AG09319 (cell line): ENCODE measurements at regions not wholly inside any gene's neighbourhood (a gene's known extent, or its start where the extent isn't known, plus 50 kb on each side); places are given as distances from the start of the nearest gene placed in this dataset.

Source experiments
- DNase-seq: peaks from one replicate; pipeline ENCODE4 v3.0.0-alpha.2; 2010; ENCODE audit warnings: low read depth; ENCODE audit errors: extremely low read depth
- TF ChIP-seq, protein P1 (sequence below): IDR thresholded peaks from 2 replicates; pipeline ENCODE4 v1.5.1; 2011; ENCODE audit warnings: low read depth, mild to moderate bottlenecking, inconsistent platforms, low read length, moderate library complexity

DNA sequence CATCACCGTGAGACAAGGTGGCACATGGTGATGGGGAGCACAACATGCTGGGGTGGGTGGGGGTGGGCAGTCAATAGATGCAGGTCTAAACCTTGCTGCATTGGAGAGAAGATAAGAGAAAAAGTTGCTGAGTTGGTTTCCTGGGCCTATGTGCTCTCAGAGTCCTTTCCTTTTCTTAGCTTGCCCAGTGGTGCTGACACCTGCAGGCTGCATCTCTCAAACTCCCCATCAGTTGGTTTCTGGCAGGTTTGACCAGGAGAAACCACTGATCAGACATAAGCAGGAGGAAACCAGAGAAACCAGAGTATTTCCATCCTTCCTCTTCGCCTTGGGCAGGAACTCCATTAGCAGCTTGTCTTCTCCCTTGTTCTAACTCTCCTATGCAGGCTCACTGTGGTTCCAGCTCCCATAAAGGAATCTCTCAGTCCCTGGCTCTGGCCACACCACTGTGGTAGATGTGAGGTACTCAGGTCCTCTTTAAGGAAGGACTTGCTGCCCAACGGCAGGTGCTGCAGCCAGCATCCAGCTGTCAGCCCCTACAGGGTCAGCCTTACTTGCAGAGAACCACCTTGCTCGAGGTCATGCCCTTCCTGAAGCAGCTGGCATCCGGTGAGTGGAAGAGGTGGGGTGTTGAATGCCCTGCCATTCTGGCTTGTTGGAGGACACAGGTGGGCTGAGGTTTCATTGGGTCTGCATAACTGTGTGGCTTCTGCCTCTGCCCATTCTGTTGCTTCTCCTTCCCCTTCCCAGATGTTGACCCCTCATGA is 172.3 kb upstream of the ANKRD28 start:
- TF ChIP-seq, protein P1, sequence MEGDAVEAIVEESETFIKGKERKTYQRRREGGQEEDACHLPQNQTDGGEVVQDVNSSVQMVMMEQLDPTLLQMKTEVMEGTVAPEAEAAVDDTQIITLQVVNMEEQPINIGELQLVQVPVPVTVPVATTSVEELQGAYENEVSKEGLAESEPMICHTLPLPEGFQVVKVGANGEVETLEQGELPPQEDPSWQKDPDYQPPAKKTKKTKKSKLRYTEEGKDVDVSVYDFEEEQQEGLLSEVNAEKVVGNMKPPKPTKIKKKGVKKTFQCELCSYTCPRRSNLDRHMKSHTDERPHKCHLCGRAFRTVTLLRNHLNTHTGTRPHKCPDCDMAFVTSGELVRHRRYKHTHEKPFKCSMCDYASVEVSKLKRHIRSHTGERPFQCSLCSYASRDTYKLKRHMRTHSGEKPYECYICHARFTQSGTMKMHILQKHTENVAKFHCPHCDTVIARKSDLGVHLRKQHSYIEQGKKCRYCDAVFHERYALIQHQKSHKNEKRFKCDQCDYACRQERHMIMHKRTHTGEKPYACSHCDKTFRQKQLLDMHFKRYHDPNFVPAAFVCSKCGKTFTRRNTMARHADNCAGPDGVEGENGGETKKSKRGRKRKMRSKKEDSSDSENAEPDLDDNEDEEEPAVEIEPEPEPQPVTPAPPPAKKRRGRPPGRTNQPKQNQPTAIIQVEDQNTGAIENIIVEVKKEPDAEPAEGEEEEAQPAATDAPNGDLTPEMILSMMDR = no peak
- no peak for DNase-seq

DNA sequence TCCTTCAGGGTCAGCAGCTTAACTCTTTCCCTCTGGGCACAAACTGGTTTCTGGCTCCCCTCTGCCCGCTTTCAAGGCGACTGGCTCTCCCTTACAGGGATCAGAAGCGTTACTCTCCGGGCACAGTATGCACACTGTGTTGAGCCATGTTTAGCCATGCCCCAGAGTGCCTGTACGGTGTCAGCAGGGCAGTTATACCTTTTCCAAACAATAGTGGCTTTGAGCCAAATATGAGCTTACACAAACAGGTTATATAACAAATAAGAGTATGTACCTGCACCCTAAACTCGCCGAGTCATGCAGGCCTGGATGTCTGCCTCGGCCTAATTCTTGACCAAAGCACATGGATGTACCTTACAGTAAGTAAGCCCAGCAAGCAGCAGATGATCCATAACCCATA is 175.6 kb upstream of the ANKRD28 start:
- DNase-seq = no peak
- TF ChIP-seq, protein P1 = no peak

DNA sequence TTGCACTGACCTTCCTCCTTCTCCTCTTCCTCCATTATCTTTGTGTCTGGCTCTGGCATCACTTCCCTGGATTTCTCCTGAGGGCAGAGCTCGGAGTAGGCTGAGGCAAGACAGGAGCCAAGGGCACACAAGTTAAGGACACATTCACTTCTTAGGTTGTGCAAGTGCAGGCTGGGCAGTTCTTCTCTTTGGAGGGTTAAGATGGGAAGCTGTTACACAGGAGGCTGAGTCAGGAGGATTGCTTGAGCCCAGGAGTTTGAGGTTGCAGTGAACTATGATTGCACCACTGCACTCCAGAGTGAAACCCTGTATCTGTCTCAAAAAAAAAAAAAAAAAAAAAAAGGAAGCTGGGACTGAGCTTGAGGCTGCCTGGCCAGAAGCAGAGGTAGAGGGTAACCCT is 176.2 kb upstream of the ANKRD28 start:
- TF ChIP-seq, protein P1 = no peak

DNA sequence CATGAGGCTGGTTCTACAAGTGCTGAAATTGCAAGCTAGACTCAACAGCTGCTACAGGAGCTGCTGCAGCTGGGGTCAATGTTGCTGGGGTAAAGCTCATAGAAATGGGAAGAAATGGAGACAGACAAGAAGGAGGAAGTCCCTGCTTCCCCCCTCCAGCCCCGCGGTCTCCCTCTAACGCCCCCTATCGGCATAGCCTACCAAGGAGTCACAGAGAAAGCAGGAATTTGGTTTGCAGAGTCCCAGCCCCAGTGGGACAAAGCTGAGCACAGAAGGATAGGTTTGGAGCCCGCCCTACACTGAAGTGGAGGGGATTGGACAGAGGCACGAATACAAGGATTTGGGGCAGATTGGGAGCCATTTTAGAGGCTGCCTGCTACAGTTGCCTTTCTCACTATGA is 176.9 kb upstream of the ANKRD28 start:
- TF ChIP-seq, protein P1 = peak; percentile 3
- DNase-seq = no peak

More for the DNA sequence above, 176.2 kb upstream of the ANKRD28 start:
- DNase-seq = no peak

DNA sequence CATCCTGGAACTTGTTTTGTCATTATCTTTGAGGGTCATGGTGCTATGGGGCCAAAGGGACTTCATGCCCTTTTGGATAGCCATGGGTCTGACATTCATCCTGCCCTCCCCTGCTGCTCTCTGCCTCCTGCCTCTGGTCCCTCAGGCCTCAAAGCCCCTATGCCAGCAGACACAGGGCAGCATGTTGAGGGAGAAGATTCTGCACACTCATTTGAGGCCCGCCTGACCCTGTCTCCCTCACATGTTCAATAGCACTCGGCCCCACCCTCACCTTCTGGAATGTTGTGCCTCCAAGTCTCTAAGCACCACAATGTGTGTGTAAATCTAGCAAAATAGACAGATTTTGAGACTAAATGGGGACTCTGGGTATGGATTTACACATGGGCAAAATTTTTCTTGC is 178.7 kb upstream of the ANKRD28 start:
- TF ChIP-seq, protein P1 = no peak
- no peak for DNase-seq

DNA sequence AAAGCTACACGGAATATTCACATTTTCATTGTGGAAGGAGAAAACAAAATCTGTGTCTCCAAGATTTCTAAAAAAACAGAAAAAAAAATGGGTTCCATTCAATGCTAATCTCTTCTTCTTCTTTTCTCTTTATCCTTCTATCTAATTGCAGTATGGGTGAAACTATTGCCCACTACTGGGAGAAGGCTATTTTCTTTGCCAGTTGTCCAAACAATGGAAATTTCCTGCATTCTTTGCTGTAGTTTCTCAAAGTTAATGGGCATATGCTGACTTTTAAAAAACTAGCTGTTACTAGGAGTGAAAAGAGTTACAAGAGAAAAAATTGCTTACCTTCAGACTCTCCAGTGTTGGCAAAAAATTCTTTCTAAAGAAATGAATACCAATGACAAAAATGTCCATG is 179.3 kb upstream of the ANKRD28 start:
- no peak for DNase-seq

DNA sequence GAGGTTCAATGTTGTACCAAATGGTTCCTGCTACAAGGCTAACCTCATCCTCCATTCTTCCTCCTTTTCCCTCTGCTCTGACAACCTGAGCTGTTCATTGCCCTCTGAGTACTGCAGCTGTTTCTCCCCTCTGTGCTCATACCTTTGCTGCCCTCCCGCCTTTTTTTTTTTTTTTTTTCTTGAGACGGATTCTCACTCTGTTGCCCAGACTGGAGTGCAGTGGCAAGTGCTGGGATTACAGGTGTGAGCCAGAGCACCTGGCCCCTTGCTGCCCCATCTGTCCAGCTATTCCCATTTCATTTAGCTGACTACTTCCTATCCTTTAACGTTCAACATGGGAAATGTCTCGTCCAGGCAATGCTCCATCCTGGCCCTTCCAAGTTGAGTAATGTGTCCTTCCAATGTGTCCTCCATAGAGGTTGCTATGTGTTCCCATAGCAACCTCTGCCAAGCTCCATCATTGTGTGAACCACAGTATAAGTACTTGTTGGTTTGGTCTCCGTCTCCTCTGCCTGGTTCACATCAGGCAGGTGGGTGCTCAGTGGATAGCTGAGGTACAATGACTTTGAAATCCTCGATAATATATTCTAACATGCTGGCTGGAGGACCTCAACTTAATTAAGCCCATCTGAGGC is 179.9 kb upstream of the ANKRD28 start:
- TF ChIP-seq, protein P1 = no peak
- DNase-seq = no peak

More for the DNA sequence above, 179.3 kb upstream of the ANKRD28 start:
- TF ChIP-seq, protein P1 = no peak
